GM12865 (cell line): ENCODE measurements at regions not wholly inside any gene's neighbourhood (a gene's known extent, or its start where the extent isn't known, plus 50 kb on each side); places are given as distances from the start of the nearest gene placed in this dataset.
A peak's percentile ranks its signal among the peaks of the same experiment; 100 is the strongest.
"Not testable (repeated sequence)": the region's sequence is repeated elsewhere in the genome, so short reads cannot be mapped to it uniquely, and the experiment has no call there.

Experiments
- DNase-seq: peaks from one replicate; pipeline ENCODE4 v3.0.0; 2010; ENCODE audit warnings: low read depth
- H3K4me3 ChIP-seq: 2 replicates; pipeline ENCODE4 v1.5.1; 2011; ENCODE audit warnings: mild to moderate bottlenecking, low read depth, low read length, control low read depth
- CTCF ChIP-seq: IDR thresholded peaks from 2 replicates; pipeline ENCODE4 v1.5.1; 2011; ENCODE audit warnings: low read length, control low read depth, low read depth, inconsistent platforms; ENCODE audit not compliant: insufficient read depth; ENCODE audit errors: missing control alignments

- no peak overlapping the region for H3K4me3 ChIP-seq
- no peak for TF ChIP-seq CTCF
- DNase-seq, result no peak
Measured at GRCh38 chr12:131511803-131512561, 198.9 kb upstream of the SFSWAP start.

GRCh38 chr12:131513606-131514005, 197.3 kb upstream of the SFSWAP start:
- H3K4me3 ChIP-seq, result no peak overlapping the region
- no peak for TF ChIP-seq CTCF
- DNase-seq, result no peak

DNA sequence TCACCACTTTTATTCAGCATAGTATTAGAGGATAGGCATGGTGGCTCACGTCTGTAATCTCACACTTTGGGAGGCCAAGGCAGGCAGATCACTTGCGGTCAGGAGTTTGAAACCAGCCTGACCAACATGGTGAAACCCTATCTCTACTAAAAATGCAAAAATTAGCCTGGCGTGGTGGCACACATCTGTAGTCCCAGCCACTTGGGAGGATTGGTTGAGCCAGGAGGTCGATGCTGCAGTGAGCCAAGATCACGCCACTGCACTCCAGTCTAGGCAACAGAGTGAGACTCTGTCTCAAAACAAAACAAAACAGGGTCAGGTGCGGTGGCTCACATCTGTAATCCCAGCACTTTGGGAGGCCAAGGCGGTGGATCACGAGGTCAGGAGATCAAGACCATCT, 190.3 kb upstream of the SFSWAP start:
- DNase-seq, H3K4me3 ChIP-seq: not testable (repeated sequence)

- no peak for TF ChIP-seq CTCF
- DNase-seq, result no peak
Measured at GRCh38 chr12:131521326-131521725, 189.6 kb upstream of the SFSWAP start.

GRCh38 chr12:131525795-131526508, 184.9 kb upstream of the SFSWAP start:
- no peak overlapping the region for H3K4me3 ChIP-seq

More at GRCh38 chr12:131521326-131521725, 189.6 kb upstream of the SFSWAP start:
- no peak overlapping the region for H3K4me3 ChIP-seq

GRCh38 chr12:131527092-131527491, 183.8 kb upstream of the SFSWAP start:
- no peak overlapping the region for H3K4me3 ChIP-seq
- no peak for DNase-seq
- TF ChIP-seq CTCF, result peak; percentile 1

More at GRCh38 chr12:131525795-131526508, 184.9 kb upstream of the SFSWAP start:
- DNase-seq, result no peak
- TF ChIP-seq CTCF, result no peak

GRCh38 chr12:131527736-131528135, 183.2 kb upstream of the SFSWAP start:
- H3K4me3 ChIP-seq, result no peak overlapping the region
- no peak for TF ChIP-seq CTCF
- no peak for DNase-seq
